ENCODE measurements at regions not wholly inside any gene's neighbourhood (a gene's known extent, or its start where the extent isn't known, plus 50 kb on each side); places are given as distances from the start of the nearest gene placed in this dataset.
A peak's percentile ranks its signal among the peaks of the same experiment; 100 is the strongest.

DNA sequence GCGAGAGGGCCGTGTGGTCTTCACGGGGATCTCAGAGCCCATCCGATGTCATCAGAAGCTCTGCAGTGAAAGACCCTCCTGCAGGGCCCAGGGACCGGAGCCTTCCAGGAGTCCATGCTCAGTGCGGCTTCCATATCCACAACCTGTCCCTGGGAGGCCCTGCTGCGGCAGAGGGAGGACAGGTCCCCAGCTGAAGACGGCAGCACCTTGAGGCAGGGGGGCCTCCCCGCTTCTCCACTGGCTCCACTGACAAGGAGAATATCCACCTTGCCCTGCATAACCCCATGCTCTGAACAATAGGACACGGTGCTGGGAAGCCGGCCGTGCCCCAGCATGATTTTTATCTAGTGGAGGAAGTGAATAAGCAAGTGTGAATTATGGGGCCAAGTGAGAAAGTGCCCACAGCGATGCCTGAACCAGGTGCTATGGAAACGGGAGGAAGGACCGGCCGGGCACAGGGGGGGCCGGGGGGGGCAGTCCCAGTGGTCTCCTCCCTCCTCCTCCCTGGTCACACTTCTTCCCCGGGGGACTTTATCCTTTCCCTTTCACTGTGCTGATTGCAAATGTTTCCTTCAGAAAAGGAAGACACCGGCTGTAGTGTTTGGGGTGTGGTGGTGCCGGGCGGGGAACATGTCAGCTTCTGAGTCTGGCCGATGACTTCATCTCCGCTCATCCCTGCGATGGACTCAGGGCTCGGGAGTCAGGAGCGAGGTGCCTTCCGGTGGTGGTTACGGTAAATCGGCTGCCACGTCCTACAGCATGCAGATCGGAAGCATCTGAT lies 225.1 kb downstream of the ERMARD start:
- no peak for ATAC-seq (ENCODE audit: insufficient read depth, low FRiP score)
- peaks cover 0 to 68% (median 0%) of the 10 kb centered on the region in 3 donors for H3K27me3 ChIP-seq (ENCODE audit: control insufficient read depth in 3 of 3, insufficient read depth in 3 of 3, low read length in 2 of 3)
- H3K9me3 ChIP-seq (ENCODE audit: control insufficient read depth in 4 of 4, insufficient read depth in 3 of 4, low read length in 3 of 4), result peaks cover 0 to 3% (median 0%) of the 10 kb centered on the region in 4 donors
- WGBS, 2 donors, result 51 to 53% methylated on average over 31 of the region's 31 CpGs
- peak overlapping the region in 1 of 2 donors; percentile 13 for H3K27ac ChIP-seq (ENCODE audit: low read depth in 1 of 2, low read length in 1 of 2)
- H3K4me3 ChIP-seq, result no peak overlapping the region
- H3K4me1 ChIP-seq (ENCODE audit: control insufficient read depth in 5 of 5, insufficient read depth in 5 of 5, low read length in 5 of 5), result peaks cover 0 to 7% (median 0%) of the 10 kb centered on the region in 5 donors
- TF ChIP-seq, protein P1, sequence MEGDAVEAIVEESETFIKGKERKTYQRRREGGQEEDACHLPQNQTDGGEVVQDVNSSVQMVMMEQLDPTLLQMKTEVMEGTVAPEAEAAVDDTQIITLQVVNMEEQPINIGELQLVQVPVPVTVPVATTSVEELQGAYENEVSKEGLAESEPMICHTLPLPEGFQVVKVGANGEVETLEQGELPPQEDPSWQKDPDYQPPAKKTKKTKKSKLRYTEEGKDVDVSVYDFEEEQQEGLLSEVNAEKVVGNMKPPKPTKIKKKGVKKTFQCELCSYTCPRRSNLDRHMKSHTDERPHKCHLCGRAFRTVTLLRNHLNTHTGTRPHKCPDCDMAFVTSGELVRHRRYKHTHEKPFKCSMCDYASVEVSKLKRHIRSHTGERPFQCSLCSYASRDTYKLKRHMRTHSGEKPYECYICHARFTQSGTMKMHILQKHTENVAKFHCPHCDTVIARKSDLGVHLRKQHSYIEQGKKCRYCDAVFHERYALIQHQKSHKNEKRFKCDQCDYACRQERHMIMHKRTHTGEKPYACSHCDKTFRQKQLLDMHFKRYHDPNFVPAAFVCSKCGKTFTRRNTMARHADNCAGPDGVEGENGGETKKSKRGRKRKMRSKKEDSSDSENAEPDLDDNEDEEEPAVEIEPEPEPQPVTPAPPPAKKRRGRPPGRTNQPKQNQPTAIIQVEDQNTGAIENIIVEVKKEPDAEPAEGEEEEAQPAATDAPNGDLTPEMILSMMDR (IDR thresholded peaks at IDR 0.05; ENCODE audit: control extremely low read depth, extremely low read depth), result no peak
- H3K9ac ChIP-seq (ENCODE audit: insufficient read depth in 1 of 2, low read length in 2 of 2), result no peak overlapping the region
- peak in 1 of 3 donors; percentile 21 for DNase-seq
- H3K36me3 ChIP-seq (ENCODE audit: control insufficient read depth in 4 of 4, insufficient read depth in 4 of 4, low read length in 4 of 4), result no peaks in the 10 kb centered on the region

DNA sequence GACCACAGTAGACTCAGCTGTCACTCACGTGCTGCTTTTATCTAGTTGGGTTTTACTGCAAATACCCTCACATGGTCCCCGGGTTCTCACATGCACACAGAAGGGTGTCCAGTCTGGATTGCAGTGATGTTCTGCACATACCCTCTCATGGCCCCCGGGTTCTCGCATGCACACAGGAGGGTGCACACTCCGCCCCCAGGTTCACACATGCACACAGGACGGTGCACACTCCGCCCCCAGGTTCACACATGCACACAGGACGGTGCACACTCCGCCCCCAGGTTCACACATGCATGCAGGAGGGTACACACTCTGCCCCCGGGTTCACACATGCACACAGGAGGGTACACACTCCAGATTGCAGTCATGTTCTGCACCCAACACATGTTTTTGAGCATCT lies 224.3 kb downstream of the ERMARD start:
- TF ChIP-seq, protein P1 (IDR thresholded peaks at IDR 0.05; ENCODE audit: control extremely low read depth, extremely low read depth), result no peak
- H3K36me3 ChIP-seq (ENCODE audit: control insufficient read depth in 4 of 4, insufficient read depth in 4 of 4, low read length in 4 of 4), result no peaks in the 10 kb centered on the region
- peaks cover 0 to 60% (median 0%) of the 10 kb centered on the region in 3 donors for H3K27me3 ChIP-seq (ENCODE audit: control insufficient read depth in 3 of 3, insufficient read depth in 3 of 3, low read length in 2 of 3)
- peaks cover 0 to 3% (median 0%) of the 10 kb centered on the region in 4 donors for H3K9me3 ChIP-seq (ENCODE audit: control insufficient read depth in 4 of 4, insufficient read depth in 3 of 4, low read length in 3 of 4)
- DNase-seq (no peak), ATAC-seq (ENCODE audit: insufficient read depth, low FRiP score) (no peak)
- H3K27ac ChIP-seq (ENCODE audit: low read depth in 1 of 2, low read length in 1 of 2), result no peak overlapping the region
- peaks cover 0 to 7% (median 0%) of the 10 kb centered on the region in 5 donors for H3K4me1 ChIP-seq (ENCODE audit: control insufficient read depth in 5 of 5, insufficient read depth in 5 of 5, low read length in 5 of 5)
- H3K4me3 ChIP-seq, result no peak overlapping the region
- WGBS, 2 donors, result 90 to 91% methylated on average over 10 of the region's 10 CpGs
- no peak overlapping the region for H3K9ac ChIP-seq (ENCODE audit: insufficient read depth in 1 of 2, low read length in 2 of 2)

DNA sequence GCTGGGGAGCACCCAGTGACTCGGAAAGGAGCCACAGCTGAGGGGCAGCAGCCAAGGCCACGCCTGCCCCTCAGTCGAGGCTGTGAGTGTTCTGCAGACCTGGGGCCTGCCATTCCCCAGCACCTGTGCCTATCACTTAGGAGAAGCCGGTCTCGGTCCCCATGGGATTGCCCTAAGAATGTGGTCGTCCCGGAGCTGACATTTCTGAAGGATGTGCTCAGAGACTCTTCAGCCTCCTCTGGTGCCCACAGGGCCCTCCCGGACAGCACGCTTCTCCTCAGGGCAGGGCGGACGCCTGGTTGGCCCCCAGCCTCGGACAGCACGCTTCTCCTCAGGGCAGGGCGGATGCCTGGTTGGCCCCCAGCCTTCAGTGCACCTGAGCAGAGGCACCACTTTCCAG lies 223.9 kb downstream of the ERMARD start:
- H3K27me3 ChIP-seq (ENCODE audit: control insufficient read depth in 3 of 3, insufficient read depth in 3 of 3, low read length in 2 of 3), result peaks cover 0 to 56% (median 0%) of the 10 kb centered on the region in 3 donors
- DNase-seq, result no peak
- TF ChIP-seq, protein P1 (IDR thresholded peaks at IDR 0.05; ENCODE audit: control extremely low read depth, extremely low read depth), result no peak

More for the DNA sequence above, 223.9 kb downstream of the ERMARD start:
- H3K36me3 ChIP-seq (ENCODE audit: control insufficient read depth in 4 of 4, insufficient read depth in 4 of 4, low read length in 4 of 4), result no peaks in the 10 kb centered on the region
- peaks cover 0 to 7% (median 0%) of the 10 kb centered on the region in 5 donors for H3K4me1 ChIP-seq (ENCODE audit: control insufficient read depth in 5 of 5, insufficient read depth in 5 of 5, low read length in 5 of 5)
- ATAC-seq (ENCODE audit: insufficient read depth, low FRiP score), result no peak
- no peak overlapping the region for H3K27ac ChIP-seq (ENCODE audit: low read depth in 1 of 2, low read length in 1 of 2)
- no peak overlapping the region for H3K9ac ChIP-seq (ENCODE audit: insufficient read depth in 1 of 2, low read length in 2 of 2)
- no peak overlapping the region for H3K4me3 ChIP-seq
- peaks cover 0 to 3% (median 0%) of the 10 kb centered on the region in 4 donors for H3K9me3 ChIP-seq (ENCODE audit: control insufficient read depth in 4 of 4, insufficient read depth in 3 of 4, low read length in 3 of 4)
- 88 to 94% methylated on average over 14 of the region's 14 CpGs for WGBS, 2 donors

Measured in lung (tissue), 11 donors.